OCI-LY1 (cell line): ENCODE measurements at regions not wholly inside any gene's neighbourhood (a gene's known extent, or its start where the extent isn't known, plus 50 kb on each side); places are given as distances from the start of the nearest gene placed in this dataset.
"Not testable (repeated sequence)": the region's sequence is repeated elsewhere in the genome, so short reads cannot be mapped to it uniquely, and the experiment has no call there.

ENCODE experiments used
- H2AFZ ChIP-seq: fragments of 200-600 bp; sonication (generic), shearing (Covaris generic); 2 replicates; pipeline ENCODE4 v1.6.0; 2014; ENCODE audit warnings: antibody characterized with exemption, mild to moderate bottlenecking, low read length
- H3F3A ChIP-seq: fragments of 200-600 bp; sonication (generic), shearing (Covaris generic); 2 replicates; pipeline ENCODE4 v1.6.0; 2014; ENCODE audit warnings: mild to moderate bottlenecking, antibody characterized with exemption, low read length, moderate library complexity; ENCODE audit not compliant: insufficient read depth
- H3K27ac ChIP-seq: fragments of 200-600 bp; sonication (generic); 2 replicates; pipeline ENCODE4 v1.5.1; 2014; ENCODE audit warnings: low read length, mixed run types, mild to moderate bottlenecking, low read depth; ENCODE audit not compliant: poor library complexity, severe bottlenecking
- H3K27me3 ChIP-seq: fragments of 200-600 bp; sonication (generic); 2 replicates; pipeline ENCODE4 v1.6.0; 2014; ENCODE audit warnings: antibody characterized with exemption, mild to moderate bottlenecking, low read length, moderate library complexity; ENCODE audit not compliant: insufficient read depth
- H3K36me3 ChIP-seq: fragments of 200-600 bp; sonication (generic); 2 replicates; pipeline ENCODE4 v1.6.1; 2014; ENCODE audit warnings: mild to moderate bottlenecking, antibody characterized with exemption, low read length, moderate library complexity, mixed read lengths; ENCODE audit not compliant: insufficient read depth
- H3K4me1 ChIP-seq: fragments of 200-600 bp; sonication (generic); 2 replicates; pipeline ENCODE4 v1.5.1; 2014; ENCODE audit warnings: mild to moderate bottlenecking, low read length, moderate library complexity; ENCODE audit not compliant: insufficient read depth, severe bottlenecking
- H3K4me2 ChIP-seq: fragments of 200-600 bp; sonication (generic), shearing (Covaris generic); 2 replicates; pipeline ENCODE4 v1.6.1; 2014; ENCODE audit warnings: low read length
- H3K4me3 ChIP-seq: fragments of 200-600 bp; sonication (generic); 2 replicates; pipeline ENCODE4 v1.5.1; 2014; ENCODE audit warnings: low read length, low read depth, mild to moderate bottlenecking, mixed read lengths; ENCODE audit not compliant: poor library complexity, severe bottlenecking
- H3K79me2 ChIP-seq: fragments of 200-600 bp; shearing (Covaris generic); 2 replicates; pipeline ENCODE4 v1.6.1; 2016; ENCODE audit warnings: mixed run types, low read length, mixed read lengths; ENCODE audit not compliant: insufficient read depth
- H3K9ac ChIP-seq: fragments of 200-600 bp; sonication (generic), shearing (Covaris generic); 2 replicates; pipeline ENCODE4 v1.6.1; 2014; ENCODE audit warnings: mild to moderate bottlenecking, low read length, mixed read lengths
- H3K9me2 ChIP-seq: fragments of 200-600 bp; sonication (generic), shearing (Covaris generic); 2 replicates; pipeline ENCODE4 v1.6.1; 2014; ENCODE audit warnings: low read depth, mild to moderate bottlenecking, low read length, mixed read lengths
- H3K9me3 ChIP-seq: fragments of 200-600 bp; shearing (Covaris generic); 2 replicates; pipeline ENCODE4 v1.6.1; 2014; ENCODE audit warnings: low read length, mixed read lengths
- H4K20me1 ChIP-seq: fragments of 200-600 bp; sonication (generic), shearing (Covaris generic); 2 replicates; pipeline ENCODE4 v1.6.0; 2016; ENCODE audit warnings: mild to moderate bottlenecking, low read length; ENCODE audit not compliant: insufficient read depth
- CTCF ChIP-seq: fragments of 200-600 bp; sonication (generic), shearing (Covaris generic); IDR thresholded peaks from 2 replicates; pipeline ENCODE4 v1.5.1; 2017; ENCODE audit warnings: mild to moderate bottlenecking, antibody characterized with exemption, low read length, moderate library complexity, mixed read lengths
- EZH2 ChIP-seq: fragments of 200-600 bp; sonication (generic), shearing (Covaris generic); IDR thresholded peaks from 2 replicates; pipeline ENCODE4 v1.8.0; 2017; ENCODE audit warnings: borderline replicate concordance, mixed run types, mild to moderate bottlenecking, antibody characterized with exemption, low read length, moderate library complexity, mixed read lengths

GRCh38 chrX:137118136-137118535 is 84.3 kb upstream of the GPR101 start:
- Histone ChIP-seq H3F3A (no peaks in the 10 kb centered on the region), H4K20me1 (no peaks in the 10 kb centered on the region), H3K9me2 (no peaks in the 10 kb centered on the region), H3K4me2 (no peak overlapping the region), H3K9me3 (no peaks in the 10 kb centered on the region), H3K36me3 (no peaks in the 10 kb centered on the region), H3K9ac (no peak overlapping the region), H3K4me1 (no peaks in the 10 kb centered on the region), H3K27me3 (no peaks in the 10 kb centered on the region), H3K4me3 (no peak overlapping the region), H2AFZ (no peak overlapping the region), H3K27ac (no peak overlapping the region), H3K79me2 (no peaks in the 10 kb centered on the region)
- TF ChIP-seq CTCF, result no peak
- TF ChIP-seq EZH2, result no peak

- not testable (repeated sequence) for H3K9me3 ChIP-seq, H3K4me1 ChIP-seq, H2AFZ ChIP-seq, H3K36me3 ChIP-seq, H3K4me2 ChIP-seq, H3K79me2 ChIP-seq, H3K9ac ChIP-seq, H3K9me2 ChIP-seq, H3F3A ChIP-seq, H3K27ac ChIP-seq, H3K27me3 ChIP-seq, H4K20me1 ChIP-seq, H3K4me3 ChIP-seq
Measured at GRCh38 chrX:137107877-137108276, 74.1 kb upstream of the GPR101 start.

DNA sequence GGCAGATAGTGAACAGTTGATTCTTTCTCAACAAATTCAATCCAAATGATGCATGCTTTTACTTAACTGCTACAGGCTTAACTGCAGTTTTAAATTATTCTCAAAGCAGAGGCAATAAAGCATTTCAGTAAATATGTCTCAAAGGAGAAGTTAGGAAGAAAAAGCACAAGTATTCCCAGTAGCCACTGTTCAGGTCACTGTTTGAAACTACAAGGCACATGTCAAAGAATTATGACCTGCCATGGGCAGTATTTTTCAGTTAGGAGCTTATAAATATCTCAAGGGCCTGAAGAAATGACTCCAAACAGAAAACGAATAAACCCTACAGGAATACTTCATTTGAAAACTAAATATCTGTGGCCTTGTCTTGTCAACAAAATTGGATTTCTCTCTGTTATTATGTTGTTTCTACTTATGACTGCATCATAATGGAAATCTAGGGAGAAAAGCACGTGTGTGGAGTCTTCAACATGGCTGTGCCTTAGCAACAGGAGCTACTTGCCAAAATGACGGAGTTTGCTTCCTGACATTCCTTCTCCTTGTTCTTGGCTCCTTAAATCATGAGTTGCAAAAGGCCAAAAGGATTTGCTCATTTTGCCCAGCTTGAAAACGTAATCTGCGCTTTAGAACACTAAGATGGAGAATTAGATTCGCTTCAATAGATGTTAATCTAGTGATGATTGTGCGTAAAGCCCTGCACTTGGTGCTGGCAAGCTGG is 67.6 kb upstream of the GPR101 start:
- no peaks in the 10 kb centered on the region for H3K9me2 ChIP-seq
- no peaks in the 10 kb centered on the region for H3K9me3 ChIP-seq
- H2AFZ ChIP-seq, result no peak overlapping the region
- H3K4me3 ChIP-seq, result no peak overlapping the region
- H3K4me1 ChIP-seq, result no peaks in the 10 kb centered on the region
- H3F3A ChIP-seq, result no peaks in the 10 kb centered on the region
- no peak overlapping the region for H3K4me2 ChIP-seq
- no peaks in the 10 kb centered on the region for H3K27me3 ChIP-seq
- no peak overlapping the region for H3K27ac ChIP-seq
- H3K36me3 ChIP-seq, result no peaks in the 10 kb centered on the region
- no peak overlapping the region for H3K9ac ChIP-seq
- TF ChIP-seq CTCF (no peak), EZH2 (no peak)
- no peaks in the 10 kb centered on the region for H3K79me2 ChIP-seq
- no peaks in the 10 kb centered on the region for H4K20me1 ChIP-seq
